Tibial artery (tissue), 4 donors: ENCODE measurements at regions not wholly inside any gene's neighbourhood (a gene's known extent, or its start where the extent isn't known, plus 50 kb on each side); places are given as distances from the start of the nearest gene placed in this dataset.

Experiments used
- DNase-seq, 2 donors: peaks; one replicate each; pipeline ENCODE4 v3.0.0-alpha.2; 2019
- H3K27ac ChIP-seq, 2 donors: fragments of 200-600 bp; sonication (generic) in 1 of 2; 1 replicate in 1 of 2; 2 replicates in 1 of 2; pipeline ENCODE4 v1.5.1; 2018 to 2019; ENCODE audit warnings: mild to moderate bottlenecking in 1 of 2
- H3K27me3 ChIP-seq, 2 donors: fragments of 200-600 bp; sonication (generic) in 1 of 2; one replicate each; pipeline versions ENCODE4 v1.5.1 to v1.6.0; 2016 to 2019
- H3K36me3 ChIP-seq, 3 donors: fragments of 200-600 bp; sonication (generic) in 2 of 3; one replicate each; pipeline ENCODE4 v1.5.1; 2016 to 2019; ENCODE audit warnings: mild to moderate bottlenecking in 2 of 3
- H3K4me1 ChIP-seq, 4 donors: fragments of 200-600 bp; sonication (generic) in 2 of 4; 1 replicate in 3 of 4; 2 replicates in 1 of 4; pipeline ENCODE4 v1.5.1; 2016 to 2019
- H3K4me3 ChIP-seq, 2 donors: fragments of 200-600 bp; sonication (generic) in 1 of 2; 1 replicate in 1 of 2; 2 replicates in 1 of 2; pipeline ENCODE4 v1.5.1; 2018 to 2019; ENCODE audit warnings: mild to moderate bottlenecking in 2 of 2
- H3K9me3 ChIP-seq, 3 donors: fragments of 200-600 bp; sonication (generic) in 1 of 3; one replicate each; pipeline ENCODE4 v1.5.1; 2016 to 2019
- CTCF ChIP-seq, 2 experiments: fragments of 200-600 bp in 1 of 2; fragments of 450-650 bp in 1 of 2; IDR thresholded peaks; one replicate each; pipeline ENCODE4 v1.5.1; 2017 to 2019; ENCODE audit warnings: antibody characterized with exemption in 2 of 2, mild to moderate bottlenecking in 1 of 2, moderate library complexity in 1 of 2
- intact Hi-C: fragments of 100-400 bp; cut with DNase I; formaldehyde crosslinking; loops from one replicate; pipeline ENCODE4 v1.15.0; 2023; ENCODE audit warnings: low total_unique reads

- Histone ChIP-seq H3K4me3 (no peak overlapping the region), H3K27me3 (no peaks in the 10 kb centered on the region), H3K4me1 (peaks cover 0 to 16% (median 8%) of the 10 kb centered on the region in 4 donors), H3K9me3 (no peaks in the 10 kb centered on the region), H3K27ac (no peak overlapping the region), H3K36me3 (no peaks in the 10 kb centered on the region)
- DNase-seq = no peak
- intact Hi-C loops = no loop called here
- TF ChIP-seq CTCF (IDR thresholded peaks at IDR 0.05) = no peak
These were observed 328.3 kb upstream of the CITED2 start for GRCh38 chr6:139702706-139703105.

DNA sequence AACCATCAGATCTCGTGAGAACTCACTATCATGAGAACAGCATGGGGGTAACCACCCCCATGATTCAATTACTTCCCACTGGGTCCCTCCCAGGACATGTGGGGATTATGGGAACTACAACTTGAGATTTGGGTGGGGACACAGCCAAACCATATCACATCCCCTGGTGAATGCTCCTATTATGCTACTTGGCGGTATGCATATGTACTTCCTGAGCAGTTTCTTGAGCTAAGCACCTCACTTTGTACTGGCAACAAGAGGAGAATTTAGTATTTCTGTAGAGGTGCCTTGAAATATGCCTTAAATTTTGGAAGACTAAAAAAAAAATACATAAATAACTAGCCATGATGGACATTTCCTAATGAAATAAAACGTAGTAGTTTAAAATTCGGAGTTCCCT, 327.2 kb upstream of the CITED2 start:
- Histone ChIP-seq H3K4me1 (peaks cover 0 to 16% (median 8%) of the 10 kb centered on the region in 4 donors), H3K27me3 (no peaks in the 10 kb centered on the region)

GRCh38 chr6:139701003-139701402, 326.6 kb upstream of the CITED2 start:
- DNase-seq = no peak
- Histone ChIP-seq H3K27me3 (no peaks in the 10 kb centered on the region), H3K36me3 (no peaks in the 10 kb centered on the region), H3K9me3 (no peaks in the 10 kb centered on the region), H3K27ac (no peak overlapping the region), H3K4me1 (peaks cover 0 to 16% (median 8%) of the 10 kb centered on the region in 4 donors), H3K4me3 (no peak overlapping the region)
- no peak for TF ChIP-seq CTCF (IDR thresholded peaks at IDR 0.05)
- intact Hi-C loops = no loop called here

More for the DNA sequence above, 327.2 kb upstream of the CITED2 start:
- no peak overlapping the region for H3K4me3 ChIP-seq
- intact Hi-C loops = no loop called here
- no peak for TF ChIP-seq CTCF (IDR thresholded peaks at IDR 0.05)
- no peaks in the 10 kb centered on the region for H3K9me3 ChIP-seq
- no peaks in the 10 kb centered on the region for H3K36me3 ChIP-seq
- no peak for DNase-seq
- H3K27ac ChIP-seq = no peak overlapping the region

DNA sequence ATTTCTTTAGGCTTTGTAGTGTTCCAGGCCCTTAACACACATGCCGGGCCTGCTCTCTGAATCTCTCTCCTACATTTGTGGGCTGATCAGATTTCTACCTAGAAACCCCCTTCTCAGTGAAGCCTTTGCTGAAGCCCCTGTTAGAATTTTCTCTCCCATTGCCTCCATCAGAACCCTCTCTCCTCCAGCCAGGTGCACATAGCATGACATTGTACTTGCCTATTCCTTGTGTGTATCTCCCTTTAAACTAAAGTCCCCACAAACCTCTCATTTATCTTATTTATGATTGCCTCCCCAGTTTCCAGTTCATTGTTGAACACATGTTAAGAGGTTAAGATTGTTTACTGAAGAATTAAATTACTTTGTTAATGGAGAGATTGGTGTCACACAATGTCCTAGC, 325.5 kb upstream of the CITED2 start:
- no peak for DNase-seq
- H3K27ac ChIP-seq = peak overlapping the region in 1 of 2 donors; percentile 39
- no peak overlapping the region for H3K4me3 ChIP-seq
- no peak for TF ChIP-seq CTCF (IDR thresholded peaks at IDR 0.05)
- intact Hi-C loops = no loop called here
- H3K36me3 ChIP-seq = no peaks in the 10 kb centered on the region
- no peaks in the 10 kb centered on the region for H3K9me3 ChIP-seq
- H3K4me1 ChIP-seq = peaks cover 0 to 16% (median 8%) of the 10 kb centered on the region in 4 donors
- no peaks in the 10 kb centered on the region for H3K27me3 ChIP-seq

DNA sequence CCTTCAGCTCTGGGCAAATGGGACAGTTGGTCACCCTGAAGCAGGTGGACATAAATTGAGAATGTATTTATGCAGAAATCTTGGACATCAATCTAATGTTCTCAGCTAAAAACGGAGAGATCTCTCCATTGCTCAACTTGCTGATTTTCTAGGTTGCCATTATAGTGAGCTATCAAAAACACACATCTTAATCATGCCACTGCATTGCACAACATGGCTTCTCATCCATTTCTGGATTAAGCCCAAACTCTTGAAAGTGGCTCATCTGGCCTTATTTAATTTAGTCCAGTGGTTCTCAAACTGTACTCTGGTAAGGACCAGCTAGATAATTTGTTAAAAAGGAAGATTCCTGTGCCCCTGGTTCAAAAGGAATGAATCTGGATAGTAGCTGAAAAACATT, 324.9 kb upstream of the CITED2 start:
- Histone ChIP-seq H3K27me3 (no peaks in the 10 kb centered on the region), H3K36me3 (no peaks in the 10 kb centered on the region), H3K9me3 (no peaks in the 10 kb centered on the region), H3K4me1 (peaks cover 0 to 16% (median 8%) of the 10 kb centered on the region in 4 donors), H3K27ac (peak overlapping the region in 1 of 2 donors; percentile 39), H3K4me3 (no peak overlapping the region)
- intact Hi-C loops = no loop called here
- TF ChIP-seq CTCF (IDR thresholded peaks at IDR 0.05) = no peak
- peak in 1 of 2 donors; percentile 34 for DNase-seq
